ENCODE measurements at regions not wholly inside any gene's neighbourhood (a gene's known extent, or its start where the extent isn't known, plus 50 kb on each side); places are given as distances from the start of the nearest gene placed in this dataset.
"Not testable (repeated sequence)": the region's sequence is repeated elsewhere in the genome, so short reads cannot be mapped to it uniquely, and the experiment has no call there.

DNA sequence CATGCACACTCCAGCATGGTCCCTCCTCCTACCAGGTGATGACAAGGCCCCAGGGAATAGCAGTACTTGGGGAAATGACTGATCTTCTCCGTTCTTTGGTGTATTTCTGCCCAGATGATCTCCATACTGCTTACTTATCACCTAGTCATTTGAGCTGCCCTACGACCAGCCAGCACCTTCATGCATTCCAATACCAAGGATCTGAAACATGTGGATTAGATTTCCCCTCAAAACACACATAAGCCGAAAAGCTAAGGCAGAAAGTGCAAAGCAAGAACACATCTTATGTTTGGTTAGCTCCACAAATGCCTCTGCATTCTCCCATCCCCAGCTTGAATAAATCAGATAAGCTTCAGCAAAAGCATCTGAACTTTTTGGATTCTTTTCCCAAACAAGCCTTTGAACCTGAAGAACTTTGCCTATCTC, 64.8 kb upstream of the BCL6 start:
- H3K36me3 Mint-ChIP-seq (ENCODE audit: low read depth), result peaks cover 13% of the 10 kb centered on the region
- H3K27me3 Mint-ChIP-seq (ENCODE audit: low read depth), result no peaks in the 10 kb centered on the region
- H3K27ac Mint-ChIP-seq, result no peak overlapping the region
- no peak overlapping the region for H3K4me3 Mint-ChIP-seq
- H3K4me1 Mint-ChIP-seq (ENCODE audit: low read depth), result peaks cover 47% of the 10 kb centered on the region
- peaks cover 19% of the 10 kb centered on the region for H3K9me3 Mint-ChIP-seq

GRCh38 chr3:187811585-187812250, 66.5 kb upstream of the BCL6 start:
- Mint-ChIP-seq H3K9me3 (peaks cover 7% of the 10 kb centered on the region), H3K4me3 (no peak overlapping the region), H3K4me1 (ENCODE audit: low read depth) (peaks cover 33% of the 10 kb centered on the region), H3K27me3 (ENCODE audit: low read depth) (no peaks in the 10 kb centered on the region), H3K36me3 (ENCODE audit: low read depth) (peaks cover 6% of the 10 kb centered on the region), H3K27ac (no peak overlapping the region)

GRCh38 chr3:187812496-187812895, 67.2 kb upstream of the BCL6 start:
- peaks cover 8% of the 10 kb centered on the region for H3K9me3 Mint-ChIP-seq
- peaks cover 25% of the 10 kb centered on the region for H3K4me1 Mint-ChIP-seq (ENCODE audit: low read depth)
- no peak overlapping the region for H3K27ac Mint-ChIP-seq
- peaks cover 7% of the 10 kb centered on the region for H3K36me3 Mint-ChIP-seq (ENCODE audit: low read depth)
- no peak overlapping the region for H3K4me3 Mint-ChIP-seq
- H3K27me3 Mint-ChIP-seq (ENCODE audit: low read depth), result no peaks in the 10 kb centered on the region

- H3K4me3 Mint-ChIP-seq, result no peak overlapping the region
- H3K27me3 Mint-ChIP-seq (ENCODE audit: low read depth), result no peaks in the 10 kb centered on the region
- H3K9me3 Mint-ChIP-seq, result peaks cover 12% of the 10 kb centered on the region
- peaks cover 23% of the 10 kb centered on the region for H3K4me1 Mint-ChIP-seq (ENCODE audit: low read depth)
- H3K36me3 Mint-ChIP-seq (ENCODE audit: low read depth), result peaks cover 11% of the 10 kb centered on the region
- no peak overlapping the region for H3K27ac Mint-ChIP-seq
Measured at GRCh38 chr3:187813198-187813597, 67.9 kb upstream of the BCL6 start.

GRCh38 chr3:187817766-187818165, 72.5 kb upstream of the BCL6 start:
- H3K36me3 Mint-ChIP-seq (ENCODE audit: low read depth), result peaks cover 17% of the 10 kb centered on the region
- not testable (repeated sequence) for H3K27ac Mint-ChIP-seq; H3K27me3 Mint-ChIP-seq (ENCODE audit: low read depth); H3K4me3 Mint-ChIP-seq
- H3K4me1 Mint-ChIP-seq (ENCODE audit: low read depth), result peaks cover 20% of the 10 kb centered on the region
- H3K9me3 Mint-ChIP-seq, result peaks cover 11% of the 10 kb centered on the region

- Mint-ChIP-seq H3K27ac (peak overlapping the region; percentile 77), H3K9me3 (peaks cover 18% of the 10 kb centered on the region), H3K36me3 (ENCODE audit: low read depth) (peaks cover 16% of the 10 kb centered on the region), H3K27me3 (ENCODE audit: low read depth) (no peaks in the 10 kb centered on the region), H3K4me1 (ENCODE audit: low read depth) (peaks cover 25% of the 10 kb centered on the region), H3K4me3 (no peak overlapping the region)
Measured at GRCh38 chr3:187821616-187822317, 76.5 kb upstream of the BCL6 start.

DNA sequence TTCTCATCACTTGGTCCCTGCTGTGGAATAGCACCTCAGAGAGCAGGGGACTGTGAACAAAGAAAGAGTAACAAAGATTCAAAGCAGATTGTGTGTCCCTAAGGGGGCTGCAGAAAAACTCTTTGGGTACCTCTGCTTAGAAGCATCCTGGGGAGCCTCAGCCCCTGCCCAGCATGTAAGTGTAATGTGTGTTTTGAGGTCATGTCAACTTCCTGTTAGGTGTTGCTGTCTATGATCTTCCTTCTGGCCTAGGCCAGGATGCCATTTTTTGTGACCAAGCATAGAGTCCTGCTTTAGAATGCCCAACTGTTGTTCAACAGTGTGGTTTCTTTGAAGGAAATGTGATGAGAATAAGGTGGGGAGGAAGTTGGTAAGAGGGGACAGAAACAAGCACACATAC, 77.1 kb upstream of the BCL6 start:
- peaks cover 15% of the 10 kb centered on the region for H3K36me3 Mint-ChIP-seq (ENCODE audit: low read depth)
- peaks cover 16% of the 10 kb centered on the region for H3K9me3 Mint-ChIP-seq
- peak overlapping the region; percentile 30 for H3K4me3 Mint-ChIP-seq
- H3K4me1 Mint-ChIP-seq (ENCODE audit: low read depth), result peaks cover 25% of the 10 kb centered on the region
- peak overlapping the region; percentile 77 for H3K27ac Mint-ChIP-seq
- H3K27me3 Mint-ChIP-seq (ENCODE audit: low read depth), result no peaks in the 10 kb centered on the region

DNA sequence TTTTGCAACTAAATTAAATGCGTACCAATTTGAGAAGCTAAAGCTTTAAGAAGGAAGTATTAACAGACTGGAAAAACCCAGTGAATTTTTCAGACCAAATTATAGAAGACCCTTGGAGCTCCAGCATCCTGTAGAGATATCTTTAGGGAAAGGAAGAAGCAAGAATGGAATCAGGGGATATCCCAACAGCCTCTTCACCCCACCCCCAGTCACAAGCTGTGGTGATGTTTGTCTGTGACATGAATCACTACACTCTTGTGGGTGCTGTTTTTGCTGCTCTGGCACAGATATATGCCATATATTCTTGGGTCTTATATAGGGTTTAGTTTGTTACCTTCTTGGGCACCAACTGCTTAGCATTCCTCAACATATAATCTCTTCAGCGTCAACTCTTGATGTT, 78.5 kb upstream of the BCL6 start:
- Mint-ChIP-seq H3K27ac (no peak overlapping the region), H3K27me3 (ENCODE audit: low read depth) (no peaks in the 10 kb centered on the region), H3K4me3 (no peak overlapping the region), H3K36me3 (ENCODE audit: low read depth) (peaks cover 10% of the 10 kb centered on the region), H3K9me3 (peaks cover 11% of the 10 kb centered on the region), H3K4me1 (ENCODE audit: low read depth) (peaks cover 29% of the 10 kb centered on the region)

DNA sequence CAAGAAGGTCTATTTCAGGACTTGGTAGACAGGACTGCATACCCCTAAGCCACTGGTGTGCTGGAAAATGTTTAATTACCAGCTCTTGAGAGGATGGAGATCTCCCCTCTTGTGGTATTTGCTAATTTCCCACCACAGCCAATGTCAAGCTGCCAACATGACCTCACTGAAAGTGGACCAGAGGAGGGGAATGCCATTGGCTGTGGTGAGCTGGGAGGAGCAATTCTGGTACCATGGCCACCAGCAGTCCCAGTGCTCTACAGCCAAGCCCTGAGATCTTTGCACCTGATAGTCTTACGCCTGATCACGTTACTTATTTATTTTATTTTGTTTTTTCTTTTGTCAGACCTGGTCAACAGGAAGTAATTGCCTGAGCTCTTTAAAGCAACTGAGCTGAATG, 82.5 kb upstream of the BCL6 start:
- peaks cover 31% of the 10 kb centered on the region for H3K4me1 Mint-ChIP-seq (ENCODE audit: low read depth)
- no peak overlapping the region for H3K4me3 Mint-ChIP-seq
- H3K27me3 Mint-ChIP-seq (ENCODE audit: low read depth), result no peaks in the 10 kb centered on the region
- no peak overlapping the region for H3K27ac Mint-ChIP-seq
- peaks cover 7% of the 10 kb centered on the region for H3K36me3 Mint-ChIP-seq (ENCODE audit: low read depth)
- peaks cover 7% of the 10 kb centered on the region for H3K9me3 Mint-ChIP-seq

DNA sequence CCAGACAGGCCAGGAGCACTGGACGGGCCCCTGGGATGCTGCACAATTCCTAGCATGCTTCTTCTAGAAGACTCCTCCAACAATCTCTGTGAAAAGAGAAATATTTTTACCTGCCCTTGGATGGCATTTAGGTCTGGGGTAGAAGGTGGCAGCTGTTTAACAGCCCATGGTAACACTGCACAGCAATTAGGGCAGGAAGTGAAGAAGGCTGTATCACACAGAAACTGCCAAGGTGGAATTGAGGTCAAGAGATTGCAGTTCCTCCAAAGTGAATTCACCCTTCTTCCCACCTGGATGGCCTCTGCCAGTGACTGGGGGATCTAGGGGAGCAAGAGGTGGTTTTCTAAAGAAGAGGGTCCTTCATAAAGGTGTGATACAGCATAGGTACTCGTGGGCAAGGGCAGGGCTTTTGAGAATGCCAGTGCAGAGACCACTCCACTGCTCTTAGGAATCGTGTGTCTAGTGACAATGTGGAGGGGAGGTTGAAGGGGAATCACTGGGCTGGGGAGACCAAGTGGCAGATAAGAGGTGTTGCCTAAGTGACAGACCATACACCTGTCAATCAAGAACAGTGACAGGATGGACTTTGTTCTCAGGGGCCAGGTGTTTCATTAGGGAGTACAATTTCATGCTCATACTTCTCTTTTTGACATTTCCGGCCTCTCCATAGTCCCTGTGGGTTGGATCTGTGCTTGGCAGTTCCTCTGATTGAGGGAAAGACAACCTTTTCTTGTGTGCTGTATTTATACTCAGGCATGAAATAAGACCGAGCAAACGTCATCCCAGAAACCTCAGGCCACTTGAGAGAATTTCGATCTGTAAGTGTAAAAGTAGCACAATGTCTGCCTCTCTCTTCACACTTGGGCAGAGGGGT, 83.5 kb upstream of the BCL6 start:
- H3K4me1 Mint-ChIP-seq (ENCODE audit: low read depth), result peaks cover 25% of the 10 kb centered on the region
- no peak overlapping the region for H3K4me3 Mint-ChIP-seq
- peaks cover 2% of the 10 kb centered on the region for H3K36me3 Mint-ChIP-seq (ENCODE audit: low read depth)
- H3K9me3 Mint-ChIP-seq, result peaks cover 2% of the 10 kb centered on the region
- no peaks in the 10 kb centered on the region for H3K27me3 Mint-ChIP-seq (ENCODE audit: low read depth)
- H3K27ac Mint-ChIP-seq, result peak overlapping the region; percentile 13

DNA sequence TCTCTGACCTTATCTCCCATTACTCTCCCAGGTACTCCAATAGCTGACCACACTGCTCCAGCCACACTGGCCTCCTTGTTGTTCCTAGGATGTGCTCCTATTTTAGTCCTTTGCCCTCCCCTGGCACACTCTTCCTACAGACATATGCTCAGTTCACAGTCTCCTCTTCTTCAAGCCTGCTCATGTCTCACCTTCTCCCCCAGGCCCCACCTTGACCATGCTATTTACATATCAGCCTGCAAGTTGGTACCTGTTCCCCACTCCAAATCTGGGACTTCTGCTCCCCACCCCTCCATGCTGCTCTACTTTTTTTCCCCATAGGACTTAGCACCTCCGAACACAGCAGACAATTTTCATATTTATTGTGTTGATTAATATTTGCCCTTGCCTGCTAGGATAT, 84.9 kb upstream of the BCL6 start:
- H3K27me3 Mint-ChIP-seq (ENCODE audit: low read depth), result no peaks in the 10 kb centered on the region
- peak overlapping the region; percentile 12 for H3K27ac Mint-ChIP-seq
- no peak overlapping the region for H3K4me3 Mint-ChIP-seq
- peaks cover 33% of the 10 kb centered on the region for H3K4me1 Mint-ChIP-seq (ENCODE audit: low read depth)
- H3K36me3 Mint-ChIP-seq (ENCODE audit: low read depth), result peaks cover 12% of the 10 kb centered on the region
- H3K9me3 Mint-ChIP-seq, result peaks cover 7% of the 10 kb centered on the region

GRCh38 chr3:187831125-187832051, 86.1 kb upstream of the BCL6 start:
- no peak overlapping the region for H3K27ac Mint-ChIP-seq
- H3K27me3 Mint-ChIP-seq (ENCODE audit: low read depth), result no peaks in the 10 kb centered on the region
- peaks cover 33% of the 10 kb centered on the region for H3K4me1 Mint-ChIP-seq (ENCODE audit: low read depth)
- peaks cover 16% of the 10 kb centered on the region for H3K36me3 Mint-ChIP-seq (ENCODE audit: low read depth)
- peaks cover 12% of the 10 kb centered on the region for H3K9me3 Mint-ChIP-seq
- no peak overlapping the region for H3K4me3 Mint-ChIP-seq

DNA sequence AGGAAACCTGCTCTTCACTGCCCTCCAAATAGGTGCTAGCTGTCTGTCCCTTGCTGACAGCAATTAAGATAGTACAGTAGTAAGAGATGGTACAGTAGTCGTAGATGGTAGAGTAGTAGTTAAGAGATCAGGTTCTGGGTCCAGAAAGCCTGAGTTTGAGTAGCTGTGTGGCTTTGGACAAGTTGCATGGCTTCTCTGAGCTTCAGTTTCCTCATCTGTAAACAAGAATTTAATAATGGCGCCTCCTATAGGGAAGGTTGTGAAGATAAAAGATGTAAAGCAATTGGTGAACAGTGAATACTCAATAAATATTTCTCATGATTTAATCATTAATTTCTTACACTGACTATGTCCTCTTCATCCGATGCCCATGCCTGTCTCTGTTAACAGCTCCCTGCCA, 86.9 kb upstream of the BCL6 start:
- Mint-ChIP-seq H3K27me3 (ENCODE audit: low read depth) (no peaks in the 10 kb centered on the region), H3K9me3 (peaks cover 12% of the 10 kb centered on the region), H3K27ac (peak overlapping the region; percentile 6), H3K36me3 (ENCODE audit: low read depth) (peaks cover 16% of the 10 kb centered on the region), H3K4me3 (no peak overlapping the region), H3K4me1 (ENCODE audit: low read depth) (peaks cover 33% of the 10 kb centered on the region)

DNA sequence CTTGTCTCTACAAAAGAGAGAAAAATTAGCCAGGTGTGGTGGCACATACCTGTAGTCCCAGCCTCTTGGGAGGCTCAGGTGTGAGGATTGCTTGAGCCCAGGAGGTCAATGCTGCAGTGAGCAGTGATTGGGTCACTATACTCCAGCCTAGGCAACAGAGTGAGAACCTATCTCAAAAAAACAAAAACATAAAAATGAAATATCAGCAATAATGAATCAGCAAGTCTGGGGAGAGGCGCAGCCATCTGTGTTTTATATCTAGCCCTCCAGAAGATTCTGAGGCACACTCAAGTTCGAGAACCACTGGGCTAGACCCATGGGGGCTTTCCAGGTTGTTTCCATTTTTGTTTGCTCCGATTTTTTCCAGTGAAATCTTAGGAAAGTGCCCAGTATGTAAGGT, 88.1 kb upstream of the BCL6 start:
- H3K9me3 Mint-ChIP-seq, result peaks cover 14% of the 10 kb centered on the region
- peaks cover 16% of the 10 kb centered on the region for H3K36me3 Mint-ChIP-seq (ENCODE audit: low read depth)
- no peaks in the 10 kb centered on the region for H3K27me3 Mint-ChIP-seq (ENCODE audit: low read depth)
- H3K27ac Mint-ChIP-seq, result no peak overlapping the region
- peaks cover 35% of the 10 kb centered on the region for H3K4me1 Mint-ChIP-seq (ENCODE audit: low read depth)
- no peak overlapping the region for H3K4me3 Mint-ChIP-seq
